Gastrocnemius medialis (tissue), 4 donors: ENCODE measurements at regions not wholly inside any gene's neighbourhood (a gene's known extent, or its start where the extent isn't known, plus 50 kb on each side); places are given as distances from the start of the nearest gene placed in this dataset.

Experiments used
- ATAC-seq, 2 donors: fragments of 150-250 bp; one replicate each; pipeline ENCODE4 v1.9.1; 2016
- DNase-seq, 2 donors: peaks; one replicate each; pipeline ENCODE4 v3.0.0-alpha.2; 2019
- H3K27ac ChIP-seq, 4 donors: fragments of 200-600 bp; sonication (generic); 1 replicate in 1 of 4; 2 replicates in 3 of 4; pipeline ENCODE4 v1.5.1; 2016 to 2018; ENCODE audit warnings: mild to moderate bottlenecking in 2 of 4, moderate library complexity in 1 of 4
- H3K27me3 ChIP-seq, 3 donors: fragments of 200-600 bp; sonication (generic) in 2 of 3; 1 replicate in 1 of 3; 2 replicates in 2 of 3; pipeline versions ENCODE4 v1.5.1 to v1.6.0; 2016 to 2019; ENCODE audit warnings: mild to moderate bottlenecking in 1 of 3, moderate library complexity in 1 of 3
- H3K36me3 ChIP-seq, 2 donors: fragments of 200-600 bp; sonication (generic) in 1 of 2; one replicate each; pipeline ENCODE4 v1.5.1; 2017 to 2018
- H3K4me1 ChIP-seq, 2 donors: fragments of 200-600 bp; sonication (generic) in 1 of 2; one replicate each; pipeline ENCODE4 v1.5.1; 2016 to 2017; ENCODE audit warnings: mild to moderate bottlenecking in 2 of 2
- H3K4me3 ChIP-seq, 4 donors: fragments of 200-600 bp; sonication (generic) in 3 of 4; 1 replicate in 1 of 4; 2 replicates in 3 of 4; pipeline ENCODE4 v1.5.1; 2016 to 2019; ENCODE audit warnings: mild to moderate bottlenecking in 2 of 4
- H3K9me3 ChIP-seq, 3 donors: fragments of 200-600 bp; sonication (generic) in 2 of 3; 1 replicate in 1 of 3; 2 replicates in 2 of 3; pipeline ENCODE4 v1.5.1; 2016 to 2019
- CTCF ChIP-seq, 5 experiments: fragments of 450-650 bp in 3 of 5; fragments of 200-600 bp in 2 of 5; sonication (generic) in 2 of 5; IDR thresholded peaks in 4 of 5; conservative IDR thresholded peaks in 1 of 5; 1 replicate in 4 of 5; 2 replicates in 1 of 5; pipeline ENCODE4 v1.5.1; 2016 to 2019; ENCODE audit warnings: antibody characterized with exemption in 5 of 5, mild to moderate bottlenecking in 3 of 5, moderate library complexity in 3 of 5
- POLR2A ChIP-seq, 2 donors: fragments of 450-650 bp; IDR thresholded peaks; one replicate each; pipeline ENCODE4 v1.6.1; 2017; ENCODE audit warnings: antibody characterized with exemption in 2 of 2, mild to moderate bottlenecking in 2 of 2, moderate library complexity in 2 of 2
- in situ Hi-C, 4 donors: fragments of 200-750 bp; cut with MboI; loops; one replicate each; pipeline versions ENCODE4 v1.15.0 to v1.8.0; 2017; ENCODE audit warnings: low sequenced_read_pairs in 4 of 4
- intact Hi-C: fragments of 100-400 bp; cut with DNase I; formaldehyde crosslinking; loops from one replicate; pipeline ENCODE4 v1.15.1; 2023; ENCODE audit warnings: low total_unique reads

- no peaks in the 10 kb centered on the region for H3K36me3 ChIP-seq
- ATAC-seq (no peak), DNase-seq (no peak)
- H3K4me1 ChIP-seq: no peaks in the 10 kb centered on the region
- no peak for TF ChIP-seq POLR2A (IDR thresholded peaks at IDR 0.05)
- no peak for TF ChIP-seq CTCF (IDR thresholded peaks at IDR 0.05 in 4 of 5, conservative IDR thresholded peaks at IDR 0.05 in 1 of 5)
- in situ Hi-C loops: no loop called here
- H3K27me3 ChIP-seq: no peaks in the 10 kb centered on the region
- intact Hi-C loops: no loop called here
- H3K4me3 ChIP-seq: no peak overlapping the region
- no peak overlapping the region for H3K27ac ChIP-seq
- H3K9me3 ChIP-seq: no peaks in the 10 kb centered on the region
Measured at GRCh38 chr6:22119500-22119899, 177.3 kb downstream of the PRL start.

GRCh38 chr6:22124756-22125155, 172.1 kb downstream of the PRL start:
- Histone ChIP-seq H3K4me1 (no peaks in the 10 kb centered on the region), H3K4me3 (no peak overlapping the region), H3K27me3 (no peaks in the 10 kb centered on the region), H3K36me3 (no peaks in the 10 kb centered on the region), H3K27ac (no peak overlapping the region), H3K9me3 (no peaks in the 10 kb centered on the region)
- intact Hi-C loops (no loop called here), in situ Hi-C loops (no loop called here)
- DNase-seq (no peak), ATAC-seq (no peak)
- TF ChIP-seq POLR2A (IDR thresholded peaks at IDR 0.05) (no peak), CTCF (IDR thresholded peaks at IDR 0.05 in 4 of 5, conservative IDR thresholded peaks at IDR 0.05 in 1 of 5) (no peak)

- in situ Hi-C loops: no loop called here
- no peak overlapping the region for H3K27ac ChIP-seq
- TF ChIP-seq CTCF (IDR thresholded peaks at IDR 0.05 in 4 of 5, conservative IDR thresholded peaks at IDR 0.05 in 1 of 5): no peak
- TF ChIP-seq POLR2A (IDR thresholded peaks at IDR 0.05): no peak
Measured at GRCh38 chr6:22126910-22127309, 169.9 kb downstream of the PRL start.

GRCh38 chr6:22129751-22130150, 167.1 kb downstream of the PRL start:
- no peak overlapping the region for H3K27ac ChIP-seq
- peaks cover 5 to 8% of the 10 kb centered on the region in 2 donors for H3K4me1 ChIP-seq
- no peak overlapping the region for H3K4me3 ChIP-seq
- H3K9me3 ChIP-seq: no peaks in the 10 kb centered on the region
- no peaks in the 10 kb centered on the region for H3K36me3 ChIP-seq
- TF ChIP-seq CTCF (IDR thresholded peaks at IDR 0.05 in 4 of 5, conservative IDR thresholded peaks at IDR 0.05 in 1 of 5) (no peak), POLR2A (IDR thresholded peaks at IDR 0.05) (no peak)
- DNase-seq: no peak
- intact Hi-C loops: no loop called here
- in situ Hi-C loops: no loop called here
- H3K27me3 ChIP-seq: no peaks in the 10 kb centered on the region
- ATAC-seq: no peak

More at GRCh38 chr6:22126910-22127309, 169.9 kb downstream of the PRL start:
- no peaks in the 10 kb centered on the region for H3K36me3 ChIP-seq
- H3K9me3 ChIP-seq: no peaks in the 10 kb centered on the region
- H3K4me3 ChIP-seq: no peak overlapping the region
- H3K4me1 ChIP-seq: no peaks in the 10 kb centered on the region
- H3K27me3 ChIP-seq: no peaks in the 10 kb centered on the region
- ATAC-seq (no peak), DNase-seq (no peak)
- intact Hi-C loops: no loop called here

- in situ Hi-C loops: no loop called here
- TF ChIP-seq POLR2A (IDR thresholded peaks at IDR 0.05) (no peak), CTCF (IDR thresholded peaks at IDR 0.05 in 4 of 5, conservative IDR thresholded peaks at IDR 0.05 in 1 of 5) (no peak)
Measured at GRCh38 chr6:22132656-22133055, 164.2 kb downstream of the PRL start.

More at GRCh38 chr6:22132656-22133055, 164.2 kb downstream of the PRL start:
- ATAC-seq (peak in 1 of 2 donors; percentile 25), DNase-seq (no peak)
- H3K27me3 ChIP-seq: no peaks in the 10 kb centered on the region
- H3K27ac ChIP-seq: peak overlapping the region; percentile 26 to 69 (median 62)
- no peaks in the 10 kb centered on the region for H3K9me3 ChIP-seq
- no peaks in the 10 kb centered on the region for H3K36me3 ChIP-seq
- H3K4me3 ChIP-seq: no peak overlapping the region
- intact Hi-C loops: loop anchor here (2.0 kb wide), 1 partner anchor 90 kb away; no protein-coding TSS in a partner anchor
- peaks cover 5 to 8% of the 10 kb centered on the region in 2 donors for H3K4me1 ChIP-seq
